WTC11 (cell line): ENCODE measurements at regions not wholly inside any gene's neighbourhood (a gene's known extent, or its start where the extent isn't known, plus 50 kb on each side); places are given as distances from the start of the nearest gene placed in this dataset.

Experiments
- CREM ChIP-seq: sonication (generic); formaldehyde crosslinking; IDR thresholded peaks from 2 replicates; pipeline ENCODE4 v1.8.1; 2022; ENCODE audit warnings: mild to moderate bottlenecking, missing genetic modification reagents, moderate library complexity
- CTCF ChIP-seq: fragments of 200-600 bp; IDR thresholded peaks from 2 replicates; pipeline ENCODE4 v1.8.0; 2022; ENCODE audit warnings: antibody characterized with exemption
- MAX ChIP-seq: sonication (generic); formaldehyde crosslinking; IDR thresholded peaks from 2 replicates; pipeline ENCODE4 v1.8.0; 2022; ENCODE audit warnings: mild to moderate bottlenecking, missing genetic modification reagents
- SMAD3 ChIP-seq: sonication (generic); formaldehyde crosslinking; IDR thresholded peaks from 2 replicates; pipeline ENCODE4 v1.8.0; 2022; ENCODE audit warnings: missing genetic modification reagents, mild to moderate bottlenecking, borderline replicate concordance
- USF2 ChIP-seq: sonication (generic); formaldehyde crosslinking; IDR thresholded peaks from 2 replicates; pipeline ENCODE4 v1.8.1; 2023; ENCODE audit warnings: mild to moderate bottlenecking, missing genetic modification reagents, moderate library complexity

GRCh38 chrX:134313418-134313817 is 59.7 kb upstream of the PHF6 start:
- TF ChIP-seq CTCF (no peak), CREM (CRISPR knock-in tag) (no peak), SMAD3 (CRISPR knock-in tag) (no peak), MAX (no peak), USF2 (CRISPR knock-in tag) (no peak)
